GM21360 (cell line): ENCODE measurements at regions not wholly inside any gene's neighbourhood (a gene's known extent, or its start where the extent isn't known, plus 50 kb on each side); places are given as distances from the start of the nearest gene placed in this dataset.
"Not testable (repeated sequence)": the region's sequence is repeated elsewhere in the genome, so short reads cannot be mapped to it uniquely, and the experiment has no call there.

Experiments
- ATAC-seq: cut with Tn5 transposase; IDR thresholded peaks from one replicate; pipeline ENCODE4 v1.9.1; 2021; ENCODE audit warnings: mild to moderate bottlenecking, moderate library complexity; ENCODE audit not compliant: unreplicated experiment

DNA sequence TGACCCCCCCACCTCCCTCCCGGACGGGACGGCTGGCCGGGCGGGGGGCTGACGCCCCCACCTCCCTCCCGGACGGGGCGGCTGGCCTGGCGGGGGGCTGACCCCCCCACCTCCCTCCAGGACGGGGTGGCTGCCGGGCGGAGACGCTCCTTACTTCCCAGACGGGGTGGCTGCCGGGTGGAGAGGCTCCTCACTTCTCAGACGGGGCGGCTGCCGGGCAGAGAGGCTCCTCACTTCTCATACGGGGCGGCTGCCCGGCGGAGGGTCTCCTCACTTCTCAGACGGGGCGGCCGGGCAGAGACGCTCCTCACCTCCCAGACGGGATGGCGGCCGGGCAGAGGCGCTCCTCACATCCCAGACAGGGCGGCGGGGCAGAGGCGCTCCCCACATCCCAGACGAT lies 84.7 kb downstream of the OR2B2 start:
- ATAC-seq = not testable (repeated sequence)

- not testable (repeated sequence) for ATAC-seq
Measured at GRCh38 chr6:27826612-27826985, 85.6 kb downstream of the OR2B2 start.

GRCh38 chr6:27825848-27826611 lies 86.2 kb downstream of the OR2B2 start:
- not testable (repeated sequence) for ATAC-seq

- peak; percentile 1 for ATAC-seq
Measured at GRCh38 chr6:27825025-27825793, 87.0 kb downstream of the OR2B2 start.

- ATAC-seq = peak; percentile 51
Measured at GRCh38 chr6:27824211-27825024, 87.8 kb downstream of the OR2B2 start.

- peak; percentile 59 for ATAC-seq
Measured at GRCh38 chr6:27823714-27824210, 88.4 kb downstream of the OR2B2 start.

- ATAC-seq = no peak
Measured at GRCh38 chr6:27816906-27817305, 95.3 kb downstream of the OR2B2 start.

GRCh38 chr6:27814665-27815424 lies 97.4 kb downstream of the OR2B2 start:
- peak; percentile 50 for ATAC-seq

DNA sequence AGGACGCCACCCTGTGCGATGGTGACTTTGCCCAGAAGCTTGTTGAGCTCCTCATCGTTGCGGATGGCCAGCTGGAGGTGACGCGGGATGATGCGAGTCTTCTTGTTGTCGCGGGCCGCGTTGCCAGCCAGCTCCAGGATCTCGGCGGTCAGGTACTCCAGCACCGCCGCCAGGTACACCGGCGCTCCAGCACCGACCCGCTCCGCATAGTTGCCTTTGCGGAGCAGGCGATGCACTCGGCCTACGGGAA lies 97.9 kb downstream of the OR2B2 start:
- not testable (repeated sequence) for ATAC-seq

DNA sequence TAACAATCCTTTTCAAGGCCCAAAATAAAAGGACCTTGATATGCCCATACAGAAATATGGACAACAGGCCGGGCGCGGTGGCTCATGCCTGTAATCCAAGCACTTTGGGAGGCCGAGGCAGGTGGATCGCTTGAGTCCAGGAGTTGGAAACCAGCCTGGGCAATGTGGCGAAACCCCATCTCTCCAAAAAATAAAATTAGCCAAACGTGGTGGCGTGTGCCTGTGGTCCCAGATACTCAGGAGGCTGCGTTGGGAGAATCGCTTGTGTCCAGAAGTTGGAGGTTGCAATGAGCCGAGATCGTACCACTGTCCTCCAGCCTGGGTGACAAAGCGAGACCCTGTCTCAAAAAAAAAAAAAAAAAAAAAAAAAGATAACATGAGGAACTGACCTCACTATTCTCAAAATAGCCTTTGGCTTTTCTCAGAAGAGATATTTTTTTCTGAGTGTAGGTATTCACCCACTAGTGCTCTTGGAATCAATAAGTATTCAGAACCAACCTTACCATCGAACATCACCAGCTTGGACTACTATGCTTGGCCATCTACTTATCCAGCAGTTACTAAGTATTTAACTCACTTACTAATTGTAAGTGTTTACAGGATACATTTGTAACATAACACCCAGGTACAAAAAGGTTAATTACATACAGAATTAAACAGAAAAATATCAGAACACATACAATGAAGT lies 99.2 kb downstream of the OR2B2 start:
- no peak for ATAC-seq

- ATAC-seq = no peak
Measured at GRCh38 chr6:27812078-27812804, 100.0 kb downstream of the OR2B2 start.

DNA sequence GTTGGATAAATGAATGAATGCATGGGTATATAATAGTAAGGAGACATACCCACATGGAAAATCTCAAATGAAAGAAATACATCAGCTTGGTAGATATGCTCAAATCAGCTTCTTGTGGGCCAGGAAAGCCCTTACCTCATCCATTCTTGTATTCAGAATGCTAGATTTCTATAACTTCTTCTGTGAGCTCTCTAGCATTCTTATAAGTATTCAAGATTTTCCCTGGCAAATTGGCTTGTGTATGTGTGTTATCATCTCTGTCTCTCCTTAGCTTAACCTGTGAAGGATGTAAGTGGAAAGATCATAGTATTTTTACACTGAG lies 100.8 kb downstream of the OR2B2 start:
- ATAC-seq = no peak

DNA sequence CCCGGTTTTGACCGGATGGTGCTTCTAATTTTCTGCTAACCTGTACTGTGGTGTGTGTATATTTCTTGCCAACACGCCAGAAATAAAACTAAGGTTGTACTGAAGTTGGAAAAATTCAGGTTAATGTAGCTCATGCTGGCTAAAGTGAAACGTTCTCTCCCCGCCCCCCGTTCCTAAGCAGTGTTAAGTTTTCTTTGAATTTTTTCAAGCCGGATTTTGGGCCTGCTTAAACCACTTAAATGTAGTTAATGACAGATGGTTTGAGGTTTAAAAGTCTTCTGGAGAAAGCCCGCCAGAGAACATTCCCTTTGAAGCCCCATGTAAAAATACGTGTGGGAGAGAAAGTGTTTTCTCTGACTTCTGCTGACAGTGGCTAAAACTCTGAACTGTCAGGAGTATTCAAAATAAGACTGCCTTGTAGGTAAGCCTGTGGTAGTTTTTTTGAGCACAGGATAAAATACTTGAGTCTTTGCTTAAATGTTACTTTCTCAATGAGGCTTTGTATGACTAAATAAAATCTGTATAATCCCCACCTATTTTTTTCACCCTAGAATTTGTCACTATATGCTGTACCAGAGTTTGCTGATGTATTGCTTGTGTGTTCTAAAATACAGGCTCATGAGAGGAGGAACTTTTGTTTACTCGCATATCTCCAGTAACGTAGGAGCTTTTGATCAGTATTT lies 101.3 kb downstream of the OR2B2 start:
- no peak for ATAC-seq

DNA sequence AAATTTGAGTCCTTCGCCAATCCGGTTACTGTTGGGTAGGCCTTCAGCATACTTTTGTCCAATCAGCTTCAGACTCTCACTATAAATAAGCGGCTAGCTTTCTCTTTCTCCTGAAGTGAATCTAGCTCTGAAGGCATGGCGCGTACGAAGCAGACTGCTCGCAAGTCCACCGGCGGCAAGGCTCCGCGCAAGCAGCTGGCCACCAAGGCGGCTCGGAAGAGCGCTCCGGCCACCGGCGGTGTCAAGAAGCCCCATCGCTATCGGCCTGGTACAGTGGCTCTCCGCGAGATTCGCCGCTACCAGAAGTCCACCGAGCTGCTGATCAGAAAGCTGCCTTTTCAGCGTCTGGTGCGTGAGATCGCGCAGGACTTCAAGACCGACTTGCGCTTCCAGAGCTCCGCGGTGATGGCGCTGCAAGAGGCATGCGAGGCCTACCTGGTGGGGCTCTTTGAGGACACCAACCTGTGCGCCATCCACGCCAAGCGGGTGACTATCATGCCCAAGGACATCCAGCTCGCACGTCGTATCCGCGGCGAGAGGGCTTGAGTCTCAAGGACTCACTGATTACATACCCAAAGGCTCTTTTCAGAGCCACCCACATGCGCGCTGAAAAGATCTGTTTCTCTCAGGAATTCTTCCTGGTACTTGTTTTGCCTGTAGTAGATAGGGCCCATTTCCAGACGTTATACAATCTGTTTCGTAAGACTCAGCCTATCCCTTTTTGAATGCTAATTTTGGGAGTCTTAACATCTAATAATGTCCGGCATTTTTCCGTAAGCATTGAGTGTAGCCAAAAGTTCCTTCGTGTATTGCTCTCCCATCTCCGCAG lies 102.0 kb downstream of the OR2B2 start:
- peak; percentile 31 for ATAC-seq

GRCh38 chr6:27809067-27809938 lies 102.9 kb downstream of the OR2B2 start:
- ATAC-seq = no peak

DNA sequence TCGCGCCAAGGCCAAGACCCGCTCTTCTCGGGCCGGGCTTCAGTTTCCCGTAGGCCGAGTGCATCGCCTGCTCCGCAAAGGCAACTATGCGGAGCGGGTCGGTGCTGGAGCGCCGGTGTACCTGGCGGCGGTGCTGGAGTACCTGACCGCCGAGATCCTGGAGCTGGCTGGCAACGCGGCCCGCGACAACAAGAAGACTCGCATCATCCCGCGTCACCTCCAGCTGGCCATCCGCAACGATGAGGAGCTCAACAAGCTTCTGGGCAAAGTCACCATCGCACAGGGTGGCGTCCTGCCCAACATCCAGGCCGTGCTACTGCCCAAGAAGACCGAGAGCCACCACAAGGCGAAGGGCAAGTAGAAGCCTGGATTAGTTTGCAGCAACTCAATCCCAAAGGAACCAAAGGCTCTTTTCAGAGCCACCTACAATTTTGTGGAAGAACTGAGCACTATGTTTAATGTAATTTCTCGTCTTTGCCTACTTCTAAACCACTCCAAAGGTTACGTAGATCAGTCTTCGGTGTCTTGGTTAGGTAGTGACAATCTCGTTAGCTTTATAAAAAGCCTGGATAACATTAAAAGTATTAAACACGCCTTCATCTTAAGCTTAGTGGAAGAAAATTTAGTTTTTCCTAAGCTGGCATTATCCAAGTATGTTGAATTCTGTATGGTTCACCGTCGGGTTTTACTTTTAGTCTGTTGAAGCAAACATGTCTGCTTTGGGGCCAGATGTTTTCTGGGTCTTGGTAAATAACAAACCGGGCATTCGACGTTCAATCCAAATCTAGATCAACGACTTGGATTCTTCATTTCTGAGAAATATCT lies 103.7 kb downstream of the OR2B2 start:
- peak; percentile 3 for ATAC-seq
